ENCODE measurements at regions not wholly inside any gene's neighbourhood (a gene's known extent, or its start where the extent isn't known, plus 50 kb on each side); places are given as distances from the start of the nearest gene placed in this dataset.

DNA sequence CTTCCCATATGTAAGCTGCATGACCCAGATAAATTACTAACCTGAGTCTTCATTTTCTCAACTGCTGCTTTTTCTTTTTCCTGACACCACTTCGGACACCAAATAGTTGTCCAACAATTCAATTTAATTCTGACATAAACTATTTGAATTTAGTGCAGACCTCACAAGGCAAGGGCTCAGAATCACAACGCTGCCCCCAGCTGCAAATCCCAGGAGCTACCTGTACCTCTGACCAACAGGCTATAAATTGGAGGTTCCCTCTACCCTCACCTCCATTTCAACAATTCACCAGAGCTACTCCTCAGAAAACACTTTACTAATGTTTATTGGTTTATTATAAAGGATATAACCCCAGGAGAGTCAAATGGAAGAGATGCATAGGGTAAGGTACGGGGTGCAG, 737.6 kb downstream of the NTRK3 start:
- Histone ChIP-seq H3K9me3 (ENCODE audit: low read depth) (no peaks in the 10 kb centered on the region), H3K27ac (no peak overlapping the region), H3K4me1 (ENCODE audit: low read depth) (no peaks in the 10 kb centered on the region), H3K36me3 (no peaks in the 10 kb centered on the region), H3K27me3 (no peaks in the 10 kb centered on the region), H3K4me3 (no peak overlapping the region)
- TF ChIP-seq, protein P1, sequence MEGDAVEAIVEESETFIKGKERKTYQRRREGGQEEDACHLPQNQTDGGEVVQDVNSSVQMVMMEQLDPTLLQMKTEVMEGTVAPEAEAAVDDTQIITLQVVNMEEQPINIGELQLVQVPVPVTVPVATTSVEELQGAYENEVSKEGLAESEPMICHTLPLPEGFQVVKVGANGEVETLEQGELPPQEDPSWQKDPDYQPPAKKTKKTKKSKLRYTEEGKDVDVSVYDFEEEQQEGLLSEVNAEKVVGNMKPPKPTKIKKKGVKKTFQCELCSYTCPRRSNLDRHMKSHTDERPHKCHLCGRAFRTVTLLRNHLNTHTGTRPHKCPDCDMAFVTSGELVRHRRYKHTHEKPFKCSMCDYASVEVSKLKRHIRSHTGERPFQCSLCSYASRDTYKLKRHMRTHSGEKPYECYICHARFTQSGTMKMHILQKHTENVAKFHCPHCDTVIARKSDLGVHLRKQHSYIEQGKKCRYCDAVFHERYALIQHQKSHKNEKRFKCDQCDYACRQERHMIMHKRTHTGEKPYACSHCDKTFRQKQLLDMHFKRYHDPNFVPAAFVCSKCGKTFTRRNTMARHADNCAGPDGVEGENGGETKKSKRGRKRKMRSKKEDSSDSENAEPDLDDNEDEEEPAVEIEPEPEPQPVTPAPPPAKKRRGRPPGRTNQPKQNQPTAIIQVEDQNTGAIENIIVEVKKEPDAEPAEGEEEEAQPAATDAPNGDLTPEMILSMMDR (IDR thresholded peaks at IDR 0.05; ENCODE audit: low read depth, low read length): no peak
- DNase-seq (ENCODE audit: low read depth in 1 of 2, low spot score in 1 of 2): no peak

DNA sequence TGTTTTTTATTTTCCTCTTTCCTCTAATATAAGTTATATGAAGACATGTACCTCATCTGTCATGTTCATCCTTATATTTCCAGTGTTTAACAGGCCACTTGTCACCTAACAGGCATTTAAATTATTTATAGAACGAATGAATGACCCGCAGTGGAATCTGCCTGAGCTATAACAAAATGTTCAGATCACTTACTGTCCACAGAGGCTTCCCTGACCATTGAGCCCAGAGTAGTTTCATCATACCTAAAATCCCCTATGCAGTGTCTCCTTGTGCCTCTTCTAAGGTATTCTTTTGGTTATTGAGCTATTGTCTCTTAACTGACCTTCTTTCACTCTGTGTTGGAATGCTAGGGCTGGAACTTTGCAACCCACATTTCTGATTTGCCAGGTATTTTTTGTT, 748.5 kb downstream of the NTRK3 start:
- no peak for DNase-seq (ENCODE audit: low read depth in 1 of 2, low spot score in 1 of 2)
- Histone ChIP-seq H3K27ac (no peak overlapping the region), H3K36me3 (no peaks in the 10 kb centered on the region), H3K4me1 (ENCODE audit: low read depth) (no peaks in the 10 kb centered on the region), H3K9me3 (ENCODE audit: low read depth) (no peaks in the 10 kb centered on the region), H3K27me3 (no peaks in the 10 kb centered on the region), H3K4me3 (no peak overlapping the region)
- TF ChIP-seq, protein P1 (IDR thresholded peaks at IDR 0.05; ENCODE audit: low read depth, low read length): no peak

DNA sequence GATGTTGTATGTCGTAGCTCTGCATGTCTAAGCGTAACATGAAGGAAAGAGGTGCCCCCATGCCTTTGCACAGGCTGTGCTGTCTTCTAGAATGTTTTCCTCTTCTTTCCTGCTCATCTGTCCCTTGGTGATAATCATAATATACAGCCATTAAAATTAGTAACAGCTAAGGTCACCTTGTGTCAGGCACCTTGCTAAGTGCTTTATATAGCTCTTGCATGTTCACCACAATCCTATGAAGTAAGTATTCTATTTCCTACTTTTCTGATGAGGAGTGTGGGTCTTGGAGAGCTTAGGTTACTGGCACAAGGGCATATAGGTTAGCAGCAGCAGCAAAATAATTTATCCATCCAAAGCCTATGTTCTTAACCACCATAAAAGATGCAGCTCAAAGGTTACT, 754.4 kb downstream of the NTRK3 start:
- TF ChIP-seq, protein P1 (IDR thresholded peaks at IDR 0.05; ENCODE audit: low read depth, low read length): no peak
- no peak for DNase-seq (ENCODE audit: low read depth in 1 of 2, low spot score in 1 of 2)
- Histone ChIP-seq H3K27ac (no peak overlapping the region), H3K36me3 (no peaks in the 10 kb centered on the region), H3K27me3 (no peaks in the 10 kb centered on the region), H3K4me3 (no peak overlapping the region), H3K4me1 (ENCODE audit: low read depth) (peaks cover 4% of the 10 kb centered on the region), H3K9me3 (ENCODE audit: low read depth) (no peaks in the 10 kb centered on the region)

DNA sequence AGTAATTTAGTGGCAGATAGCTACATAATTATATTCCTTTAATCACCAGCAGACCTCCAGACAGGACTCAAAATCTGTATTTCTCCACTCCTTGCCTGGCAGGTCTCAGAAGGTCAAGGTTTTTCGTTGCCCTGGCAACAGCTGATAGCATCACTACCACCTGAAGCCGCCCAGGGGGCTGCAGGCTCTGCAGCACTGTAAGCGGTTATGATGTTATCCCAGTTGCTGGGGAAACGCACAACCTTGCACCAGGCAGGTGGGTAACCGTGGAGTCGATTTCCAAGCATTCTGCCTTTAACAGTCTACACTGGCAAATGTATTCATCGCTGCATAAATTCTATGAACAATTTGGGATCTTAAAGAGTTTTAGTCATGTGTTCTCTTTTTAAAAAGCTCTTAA, 756.3 kb downstream of the NTRK3 start:
- Histone ChIP-seq H3K4me3 (no peak overlapping the region), H3K9me3 (ENCODE audit: low read depth) (no peaks in the 10 kb centered on the region), H3K27me3 (no peaks in the 10 kb centered on the region), H3K36me3 (no peaks in the 10 kb centered on the region), H3K27ac (no peak overlapping the region), H3K4me1 (ENCODE audit: low read depth) (peaks cover 18% of the 10 kb centered on the region)
- TF ChIP-seq, protein P1 (IDR thresholded peaks at IDR 0.05; ENCODE audit: low read depth, low read length): no peak
- DNase-seq (ENCODE audit: low read depth in 1 of 2, low spot score in 1 of 2): no peak

DNA sequence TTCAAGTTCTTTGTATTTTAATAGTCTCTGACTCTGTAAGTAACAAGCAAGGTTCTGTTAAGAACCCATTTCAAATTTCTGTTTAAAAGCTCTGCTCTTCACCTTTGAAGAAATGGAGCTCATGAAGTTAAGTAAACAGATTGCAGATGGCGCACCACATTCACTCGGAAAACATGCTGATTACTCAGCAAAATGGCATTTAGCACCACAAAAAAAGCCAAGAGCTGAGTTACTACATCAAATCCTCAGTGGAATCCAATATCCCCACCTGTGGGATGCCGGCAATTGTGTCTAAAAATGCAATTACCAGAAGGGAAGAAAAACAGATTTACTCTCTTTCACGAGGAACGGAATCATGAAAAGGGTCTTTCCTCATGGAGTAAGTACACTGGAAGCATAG, 758.0 kb downstream of the NTRK3 start:
- Histone ChIP-seq H3K27ac (no peak overlapping the region), H3K4me3 (no peak overlapping the region), H3K4me1 (ENCODE audit: low read depth) (peaks cover 19% of the 10 kb centered on the region), H3K27me3 (no peaks in the 10 kb centered on the region), H3K9me3 (ENCODE audit: low read depth) (no peaks in the 10 kb centered on the region), H3K36me3 (no peaks in the 10 kb centered on the region)
- TF ChIP-seq, protein P1 (IDR thresholded peaks at IDR 0.05; ENCODE audit: low read depth, low read length): no peak
- no peak for DNase-seq (ENCODE audit: low read depth in 1 of 2, low spot score in 1 of 2)

DNA sequence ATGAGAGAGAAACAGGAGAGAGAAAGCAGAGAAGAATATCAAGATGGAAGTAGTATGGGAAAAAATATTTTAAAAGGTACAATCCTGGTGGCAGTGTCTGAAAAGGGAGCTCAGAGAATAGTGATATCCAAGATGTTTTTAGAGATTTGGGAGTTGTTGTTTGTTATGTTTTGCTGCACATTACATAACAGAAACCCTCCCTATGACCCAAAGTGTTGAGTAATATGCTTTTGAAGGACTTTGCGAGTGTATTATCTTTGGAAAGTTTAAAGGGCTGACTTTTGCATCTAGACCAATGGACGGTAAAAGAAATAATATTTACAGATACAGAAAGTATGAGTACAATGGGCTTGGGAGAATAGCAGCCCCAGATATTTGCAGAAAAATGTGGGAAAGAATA, 759.7 kb downstream of the NTRK3 start:
- Histone ChIP-seq H3K4me3 (no peak overlapping the region), H3K9me3 (ENCODE audit: low read depth) (no peaks in the 10 kb centered on the region), H3K27me3 (no peaks in the 10 kb centered on the region), H3K4me1 (ENCODE audit: low read depth) (peaks cover 15% of the 10 kb centered on the region), H3K36me3 (no peaks in the 10 kb centered on the region), H3K27ac (peak overlapping the region; percentile 62)
- no peak for DNase-seq (ENCODE audit: low read depth in 1 of 2, low spot score in 1 of 2)
- TF ChIP-seq, protein P1 (IDR thresholded peaks at IDR 0.05; ENCODE audit: low read depth, low read length): no peak

All from cardiac muscle cell (in vitro differentiated cells and primary cell).